ENCODE measurements at regions not wholly inside any gene's neighbourhood (a gene's known extent, or its start where the extent isn't known, plus 50 kb on each side); places are given as distances from the start of the nearest gene placed in this dataset.
"Not testable (repeated sequence)": the region's sequence is repeated elsewhere in the genome, so short reads cannot be mapped to it uniquely, and the experiment has no call there.

GRCh38 chr11:133638921-133639320 is 106.6 kb upstream of the OPCML start:
- DNase-seq (ENCODE audit: low spot score): no peak

- peak; percentile 21 for DNase-seq (ENCODE audit: low spot score)
Observed at GRCh38 chr11:133636711-133637355, 104.5 kb upstream of the OPCML start.

GRCh38 chr11:133635244-133635739 is 103.0 kb upstream of the OPCML start:
- no peak for DNase-seq (ENCODE audit: low spot score)

- not testable (repeated sequence) for DNase-seq (ENCODE audit: low spot score)
Observed at GRCh38 chr11:133628371-133628770, 96.1 kb upstream of the OPCML start.

GRCh38 chr11:133621611-133622010 is 89.3 kb upstream of the OPCML start:
- DNase-seq (ENCODE audit: low spot score): no peak

- no peak for DNase-seq (ENCODE audit: low spot score)
Observed at GRCh38 chr11:133619973-133620372, 87.7 kb upstream of the OPCML start.

GRCh38 chr11:133619397-133619796 is 87.1 kb upstream of the OPCML start:
- DNase-seq (ENCODE audit: low spot score): no peak

- no peak for DNase-seq (ENCODE audit: low spot score)
Observed at GRCh38 chr11:133618544-133618943, 86.2 kb upstream of the OPCML start.

- DNase-seq (ENCODE audit: low spot score): no peak
Observed at GRCh38 chr11:133608496-133608895, 76.2 kb upstream of the OPCML start.

GRCh38 chr11:133606124-133606523 is 73.8 kb upstream of the OPCML start:
- no peak for DNase-seq (ENCODE audit: low spot score)

GRCh38 chr11:133605482-133605881 is 73.2 kb upstream of the OPCML start:
- DNase-seq (ENCODE audit: low spot score): no peak

GRCh38 chr11:133601641-133602040 is 69.3 kb upstream of the OPCML start:
- DNase-seq (ENCODE audit: low spot score): no peak

- no peak for DNase-seq (ENCODE audit: low spot score)
Observed at GRCh38 chr11:133600786-133601185, 68.5 kb upstream of the OPCML start.

- DNase-seq (ENCODE audit: low spot score): no peak
Observed at GRCh38 chr11:133600306-133600705, 68.0 kb upstream of the OPCML start.

- no peak for DNase-seq (ENCODE audit: low spot score)
Observed at GRCh38 chr11:133598906-133599305, 66.6 kb upstream of the OPCML start.

- DNase-seq (ENCODE audit: low spot score): no peak
Observed at GRCh38 chr11:133597236-133597635, 64.9 kb upstream of the OPCML start.

- DNase-seq (ENCODE audit: low spot score): no peak
Observed at GRCh38 chr11:133595998-133596590, 63.8 kb upstream of the OPCML start.

GRCh38 chr11:133593036-133593435 is 60.7 kb upstream of the OPCML start:
- no peak for DNase-seq (ENCODE audit: low spot score)

GRCh38 chr11:133586903-133587517 is 54.7 kb upstream of the OPCML start:
- DNase-seq (ENCODE audit: low spot score): no peak

GRCh38 chr11:133582750-133583149 is 50.4 kb upstream of the OPCML start:
- no peak for DNase-seq (ENCODE audit: low spot score)

- DNase-seq (ENCODE audit: low spot score): no peak
Observed at GRCh38 chr11:133582326-133582725, 50.0 kb upstream of the OPCML start.

Measured in Ammon's horn (tissue), 1 donor.